K562 (cell line): ENCODE measurements at regions not wholly inside any gene's neighbourhood (a gene's known extent, or its start where the extent isn't known, plus 50 kb on each side); places are given as distances from the start of the nearest gene placed in this dataset.

ENCODE experiments used
- ETS2 ChIP-seq: IDR thresholded peaks from 2 replicates; pipeline ENCODE4 v1.6.1; 2016; ENCODE audit warnings: borderline replicate concordance, missing genetic modification characterization, mild to moderate bottlenecking, moderate library complexity, missing compliant biosample characterization; ENCODE audit not compliant: poor library complexity, severe bottlenecking
- RBM39 ChIP-seq: fragments of 200-400 bp; formaldehyde crosslinking; optimal IDR thresholded peaks from 2 replicates; pipeline ENCODE3; 2018; ENCODE audit warnings: low read depth, low read length
- TCFL5 ChIP-seq: fragments of 250-450 bp; sonication (Bioruptor Pico); conservative IDR thresholded peaks from 2 replicates; pipeline ENCODE4 v1.6.1; 2021; ENCODE audit warnings: mild to moderate bottlenecking, moderate library complexity, matching md5 sums
- ZEB2 ChIP-seq: fragments of 450-650 bp; IDR thresholded peaks from 2 replicates; pipeline ENCODE4 v1.6.1; 2016
- ZNF212 ChIP-seq: fragments of 450-650 bp; formaldehyde crosslinking; IDR thresholded peaks from 2 replicates; pipeline ENCODE4 v1.4.0; 2020; ENCODE audit warnings: mild to moderate bottlenecking
- ZNF282 ChIP-seq: sonication (generic); formaldehyde crosslinking; IDR thresholded peaks from 2 replicates; pipeline ENCODE4 v1.8.1; 2023; ENCODE audit warnings: missing genetic modification reagents
- ZNF3 ChIP-seq: fragments of 250-450 bp; sonication (Bioruptor Pico); IDR thresholded peaks from 2 replicates; pipeline ENCODE4 v1.5.0; 2021; ENCODE audit warnings: mild to moderate bottlenecking, moderate library complexity
- ZNF324 ChIP-seq: fragments of 250-450 bp; sonication (Bioruptor Pico); IDR thresholded peaks from 2 replicates; pipeline ENCODE4 v1.4.0; 2020; ENCODE audit warnings: mild to moderate bottlenecking
- TF ChIP-seq, protein P1 (sequence below), 2 experiments: fragments of 450-650 bp in 1 of 2; IDR thresholded peaks; 2 replicates each; pipeline ENCODE4 v1.6.1; 2011 to 2017; ENCODE audit warnings: low read depth in 2 of 2, antibody characterized with exemption in 1 of 2, borderline replicate concordance in 1 of 2, low read length in 1 of 2, mild to moderate bottlenecking in 1 of 2, mixed read lengths in 1 of 2; ENCODE audit not compliant: control insufficient read depth in 1 of 2
- TF ChIP-seq, protein P2 (sequence below): sonication (generic); formaldehyde crosslinking; IDR thresholded peaks from 2 replicates; pipeline ENCODE4 v1.8.0; 2022; ENCODE audit warnings: missing genetic modification reagents, mild to moderate bottlenecking, borderline replicate concordance

DNA sequence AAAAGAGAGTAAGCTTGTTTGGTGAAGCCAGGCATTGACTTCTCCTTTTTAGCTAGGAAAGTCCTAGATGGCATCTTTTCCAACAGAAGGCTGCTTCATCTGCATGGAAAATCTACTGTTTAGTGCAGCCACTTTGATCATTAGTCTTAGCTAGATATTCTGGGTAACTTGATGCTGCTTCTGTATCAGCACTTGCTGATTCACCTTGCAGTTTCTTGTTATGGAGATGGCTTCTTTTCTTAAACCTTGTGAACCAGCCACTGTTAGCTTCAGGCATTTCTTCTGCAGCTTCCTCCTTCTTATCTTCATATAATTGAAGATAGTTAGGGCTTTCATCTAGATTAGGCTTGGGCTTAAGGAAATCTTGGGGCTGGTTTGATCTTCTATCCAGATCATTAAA lies 639.7 kb downstream of the TDRD15 start (continued):
- TF ChIP-seq, protein P1, sequence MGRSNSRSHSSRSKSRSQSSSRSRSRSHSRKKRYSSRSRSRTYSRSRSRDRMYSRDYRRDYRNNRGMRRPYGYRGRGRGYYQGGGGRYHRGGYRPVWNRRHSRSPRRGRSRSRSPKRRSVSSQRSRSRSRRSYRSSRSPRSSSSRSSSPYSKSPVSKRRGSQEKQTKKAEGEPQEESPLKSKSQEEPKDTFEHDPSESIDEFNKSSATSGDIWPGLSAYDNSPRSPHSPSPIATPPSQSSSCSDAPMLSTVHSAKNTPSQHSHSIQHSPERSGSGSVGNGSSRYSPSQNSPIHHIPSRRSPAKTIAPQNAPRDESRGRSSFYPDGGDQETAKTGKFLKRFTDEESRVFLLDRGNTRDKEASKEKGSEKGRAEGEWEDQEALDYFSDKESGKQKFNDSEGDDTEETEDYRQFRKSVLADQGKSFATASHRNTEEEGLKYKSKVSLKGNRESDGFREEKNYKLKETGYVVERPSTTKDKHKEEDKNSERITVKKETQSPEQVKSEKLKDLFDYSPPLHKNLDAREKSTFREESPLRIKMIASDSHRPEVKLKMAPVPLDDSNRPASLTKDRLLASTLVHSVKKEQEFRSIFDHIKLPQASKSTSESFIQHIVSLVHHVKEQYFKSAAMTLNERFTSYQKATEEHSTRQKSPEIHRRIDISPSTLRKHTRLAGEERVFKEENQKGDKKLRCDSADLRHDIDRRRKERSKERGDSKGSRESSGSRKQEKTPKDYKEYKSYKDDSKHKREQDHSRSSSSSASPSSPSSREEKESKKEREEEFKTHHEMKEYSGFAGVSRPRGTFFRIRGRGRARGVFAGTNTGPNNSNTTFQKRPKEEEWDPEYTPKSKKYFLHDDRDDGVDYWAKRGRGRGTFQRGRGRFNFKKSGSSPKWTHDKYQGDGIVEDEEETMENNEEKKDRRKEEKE (IDR thresholded peaks at IDR 0.05; ENCODE audit: borderline replicate concordance in 1 of 2, control insufficient read depth in 1 of 2, low read depth in 2 of 2, low read length in 1 of 2): no peak
- no peak for TF ChIP-seq ZEB2
- no peak for TF ChIP-seq RBM39
- TF ChIP-seq TCFL5 (CRISPR knock-in tag): no peak
- TF ChIP-seq ZNF212 (CRISPR knock-in tag): no peak
- no peak for TF ChIP-seq ZNF3 (CRISPR knock-in tag)
- TF ChIP-seq ETS2 (tag): no peak
- TF ChIP-seq ZNF282 (CRISPR knock-in tag): no peak
- TF ChIP-seq, protein P2, sequence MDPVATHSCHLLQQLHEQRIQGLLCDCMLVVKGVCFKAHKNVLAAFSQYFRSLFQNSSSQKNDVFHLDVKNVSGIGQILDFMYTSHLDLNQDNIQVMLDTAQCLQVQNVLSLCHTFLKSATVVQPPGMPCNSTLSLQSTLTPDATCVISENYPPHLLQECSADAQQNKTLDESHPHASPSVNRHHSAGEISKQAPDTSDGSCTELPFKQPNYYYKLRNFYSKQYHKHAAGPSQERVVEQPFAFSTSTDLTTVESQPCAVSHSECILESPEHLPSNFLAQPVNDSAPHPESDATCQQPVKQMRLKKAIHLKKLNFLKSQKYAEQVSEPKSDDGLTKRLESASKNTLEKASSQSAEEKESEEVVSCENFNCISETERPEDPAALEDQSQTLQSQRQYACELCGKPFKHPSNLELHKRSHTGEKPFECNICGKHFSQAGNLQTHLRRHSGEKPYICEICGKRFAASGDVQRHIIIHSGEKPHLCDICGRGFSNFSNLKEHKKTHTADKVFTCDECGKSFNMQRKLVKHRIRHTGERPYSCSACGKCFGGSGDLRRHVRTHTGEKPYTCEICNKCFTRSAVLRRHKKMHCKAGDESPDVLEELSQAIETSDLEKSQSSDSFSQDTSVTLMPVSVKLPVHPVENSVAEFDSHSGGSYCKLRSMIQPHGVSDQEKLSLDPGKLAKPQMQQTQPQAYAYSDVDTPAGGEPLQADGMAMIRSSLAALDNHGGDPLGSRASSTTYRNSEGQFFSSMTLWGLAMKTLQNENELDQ (CRISPR knock-in tag): no peak
- TF ChIP-seq ZNF324 (CRISPR knock-in tag): no peak
